GM12878 (cell line): ENCODE measurements at regions not wholly inside any gene's neighbourhood (a gene's known extent, or its start where the extent isn't known, plus 50 kb on each side); places are given as distances from the start of the nearest gene placed in this dataset.

Source experiments
- ATAC-seq: fragments of 200-7000 bp; cut with Tn5 transposase; 3 replicates; pipeline ENCODE4 v1.9.1; 2020; ENCODE audit warnings: mild to moderate bottlenecking, moderate library complexity
- BruUV-seq: library from RNA; stranded (reverse); fragments of 400-500 nt; replicated peaks from 2 replicates; lab custom pipeline; 2021; lab: Mats Ljungman, UMichigan
- CTCF ChIA-PET: fragments of 300-600 bp; sonication (Branson Sonifier 250); formaldehyde crosslinking; extraction: SDS; loops from one replicate; lab custom pipeline; 2021; ENCODE audit warnings: inconsistent platforms; lab: Yijun Ruan, JAX
- POLR2A ChIA-PET: fragments of 350-600 bp; formaldehyde crosslinking; extraction: SDS; loops from one replicate; lab custom pipeline; 2021; ENCODE audit warnings: inconsistent platforms; lab: Charles Lee
- RAD21 ChIA-PET: fragments of 300-600 bp; sonication (Branson Sonifier 250); formaldehyde crosslinking; loops from one replicate; lab custom pipeline; 2023; ENCODE audit warnings: antibody characterized with exemption; ENCODE audit not compliant: unreplicated experiment; lab: Charles Lee
- SMC1A ChIA-PET: fragments of 300-600 bp; sonication (Branson Sonifier 250); formaldehyde crosslinking; loops from one replicate; lab custom pipeline; 2023; ENCODE audit not compliant: unreplicated experiment, uncharacterized antibody; lab: Charles Lee
- DNase-seq: peaks from one replicate; pipeline ENCODE4 v3.0.0-alpha.2; 2011; ENCODE audit warnings: low read depth, low spot score
- FAIRE-seq: peaks from 3 replicates; lab custom pipeline; 2011; peaks lifted over from hg19 to GRCh38; lab: Jason Lieb, UNC
- H2AFZ ChIP-seq: 2 replicates; pipeline ENCODE4 v1.6.0; 2011; ENCODE audit warnings: low read depth, low read length, control low read depth; ENCODE audit not compliant: control insufficient read depth
- H3K27ac ChIP-seq: 2 replicates; pipeline ENCODE4 v1.5.1; 2011; ENCODE audit warnings: control low read depth; ENCODE audit not compliant: control insufficient read depth, insufficient read depth
- H3K27me3 ChIP-seq, 2 experiments: replicated peaks in 1 of 2; 2 replicates each; pipeline versions ENCODE4 v1.6.0 to v1.6.1; 2011; ENCODE audit warnings: low read length in 1 of 2; ENCODE audit not compliant: control insufficient read depth in 2 of 2, insufficient read depth in 2 of 2
- H3K36me3 ChIP-seq, 2 experiments: 2 replicates each; pipeline ENCODE4 v1.5.1; 2011; ENCODE audit warnings: low read length in 1 of 2; ENCODE audit not compliant: control insufficient read depth in 2 of 2, insufficient read depth in 2 of 2
- H3K4me1 ChIP-seq: 2 replicates; pipeline ENCODE4 v1.6.1; 2011; ENCODE audit warnings: mild to moderate bottlenecking, low read length, moderate library complexity, mixed read lengths; ENCODE audit not compliant: control insufficient read depth, insufficient read depth
- H3K4me2 ChIP-seq: 2 replicates; pipeline ENCODE4 v1.6.0; 2011; ENCODE audit warnings: control low read depth; ENCODE audit not compliant: control insufficient read depth, insufficient read depth
- H3K4me3 ChIP-seq: fragments of 200-600 bp; sonication (generic); 2 replicates; pipeline ENCODE4 v1.5.1; 2016
- H3K79me2 ChIP-seq: 2 replicates; pipeline ENCODE4 v1.6.0; 2011; ENCODE audit warnings: low read length; ENCODE audit not compliant: control insufficient read depth, insufficient read depth
- H3K9ac ChIP-seq: 2 replicates; pipeline ENCODE4 v1.8.0; 2011; ENCODE audit warnings: low read length, control low read depth, mixed read lengths; ENCODE audit not compliant: control insufficient read depth, insufficient read depth
- H3K9me3 ChIP-seq: replicated peaks from 3 replicates; pipeline ENCODE4 v1.5.1; 2011; ENCODE audit warnings: mild to moderate bottlenecking, low read length; ENCODE audit not compliant: control insufficient read depth, insufficient read depth
- H4K20me1 ChIP-seq: 2 replicates; pipeline ENCODE4 v1.6.0; 2011; ENCODE audit not compliant: control insufficient read depth, insufficient read depth
- ASH2L ChIP-seq: fragments of 300-600, 200-600 bp; sonication (generic); IDR thresholded peaks from 2 replicates; pipeline ENCODE4 v1.6.1; 2017; ENCODE audit warnings: low read depth, mild to moderate bottlenecking, borderline replicate concordance
- ATF7 ChIP-seq: fragments of 450-650 bp; IDR thresholded peaks from 2 replicates; pipeline ENCODE4 v1.6.1; 2016; ENCODE audit warnings: low read depth, mild to moderate bottlenecking
- BMI1 ChIP-seq: fragments of 450-650 bp; IDR thresholded peaks from 2 replicates; pipeline ENCODE4 v1.6.1; 2016; ENCODE audit warnings: mild to moderate bottlenecking, moderate library complexity, borderline replicate concordance
- CHD4 ChIP-seq: fragments of 200-600 bp; sonication (generic); IDR thresholded peaks from 2 replicates; pipeline ENCODE4 v1.6.1; 2016; ENCODE audit warnings: mild to moderate bottlenecking
- CREM ChIP-seq: IDR thresholded peaks from 2 replicates; pipeline ENCODE4 v1.6.1; 2014; ENCODE audit warnings: antibody characterized with exemption, low read depth
- FOS ChIP-seq: IDR thresholded peaks from 3 replicates; pipeline ENCODE4 v1.6.1; 2011; ENCODE audit warnings: borderline replicate concordance; ENCODE audit not compliant: insufficient read length; ENCODE audit errors: extremely low read depth
- KLF5 ChIP-seq: fragments of 450-650 bp; IDR thresholded peaks from 2 replicates; pipeline ENCODE4 v1.6.1; 2014; ENCODE audit warnings: mild to moderate bottlenecking; ENCODE audit not compliant: partially characterized antibody
- LARP7 ChIP-seq: fragments of 450-650 bp; IDR thresholded peaks from 2 replicates; pipeline ENCODE4 v1.6.1; 2017; ENCODE audit warnings: mild to moderate bottlenecking
- SKIL ChIP-seq: fragments of 450-650 bp; IDR thresholded peaks from 2 replicates; pipeline ENCODE4 v1.6.1; 2017; ENCODE audit warnings: mild to moderate bottlenecking, low read depth, inconsistent platforms; ENCODE audit not compliant: poor library complexity, severe bottlenecking
- SMAD1 ChIP-seq: fragments of 450-650 bp; IDR thresholded peaks from 2 replicates; pipeline ENCODE4 v1.6.1; 2018; ENCODE audit warnings: mild to moderate bottlenecking, low read depth; ENCODE audit not compliant: partially characterized antibody
- TCF3 ChIP-seq: IDR thresholded peaks from 2 replicates; pipeline ENCODE4 v1.6.1; 2012; ENCODE audit warnings: low read depth, mild to moderate bottlenecking, low read length, borderline replicate concordance; ENCODE audit not compliant: insufficient read depth
- ZNF687 ChIP-seq: fragments of 450-650 bp; IDR thresholded peaks from 2 replicates; pipeline ENCODE4 v1.6.1; 2017; ENCODE audit warnings: mild to moderate bottlenecking, moderate library complexity
- in situ Hi-C: fragments of 300-500 bp; cut with MboI; formaldehyde crosslinking; loops from 9 replicates; pipeline ENCODE4 v1.14.3; 2018; ENCODE audit warnings: mixed read lengths
- intact Hi-C: fragments of 100-400 bp; cut with micrococcal nuclease; formaldehyde crosslinking; loops from one replicate; pipeline ENCODE4 v1.14.2; 2022; ENCODE audit not compliant: unreplicated experiment
- TF ChIP-seq, protein P1 (sequence below): fragments of 450-650 bp; IDR thresholded peaks from 2 replicates; pipeline ENCODE4 v1.6.1; 2017; ENCODE audit warnings: mild to moderate bottlenecking
- TF ChIP-seq, protein P2 (sequence below): IDR thresholded peaks from 2 replicates; pipeline ENCODE4 v1.6.1; 2012; ENCODE audit warnings: mild to moderate bottlenecking, low read depth, low read length

- H3K36me3 ChIP-seq: no peaks in the 10 kb centered on the region
- RAD21 ChIA-PET: no interaction called here
- TF ChIP-seq, protein P1, sequence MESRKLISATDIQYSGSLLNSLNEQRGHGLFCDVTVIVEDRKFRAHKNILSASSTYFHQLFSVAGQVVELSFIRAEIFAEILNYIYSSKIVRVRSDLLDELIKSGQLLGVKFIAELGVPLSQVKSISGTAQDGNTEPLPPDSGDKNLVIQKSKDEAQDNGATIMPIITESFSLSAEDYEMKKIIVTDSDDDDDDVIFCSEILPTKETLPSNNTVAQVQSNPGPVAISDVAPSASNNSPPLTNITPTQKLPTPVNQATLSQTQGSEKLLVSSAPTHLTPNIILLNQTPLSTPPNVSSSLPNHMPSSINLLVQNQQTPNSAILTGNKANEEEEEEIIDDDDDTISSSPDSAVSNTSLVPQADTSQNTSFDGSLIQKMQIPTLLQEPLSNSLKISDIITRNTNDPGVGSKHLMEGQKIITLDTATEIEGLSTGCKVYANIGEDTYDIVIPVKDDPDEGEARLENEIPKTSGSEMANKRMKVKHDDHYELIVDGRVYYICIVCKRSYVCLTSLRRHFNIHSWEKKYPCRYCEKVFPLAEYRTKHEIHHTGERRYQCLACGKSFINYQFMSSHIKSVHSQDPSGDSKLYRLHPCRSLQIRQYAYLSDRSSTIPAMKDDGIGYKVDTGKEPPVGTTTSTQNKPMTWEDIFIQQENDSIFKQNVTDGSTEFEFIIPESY: no peak
- no peak for TF ChIP-seq FOS
- no peak for TF ChIP-seq CHD4
- TF ChIP-seq TCF3: no peak
- TF ChIP-seq, protein P2, sequence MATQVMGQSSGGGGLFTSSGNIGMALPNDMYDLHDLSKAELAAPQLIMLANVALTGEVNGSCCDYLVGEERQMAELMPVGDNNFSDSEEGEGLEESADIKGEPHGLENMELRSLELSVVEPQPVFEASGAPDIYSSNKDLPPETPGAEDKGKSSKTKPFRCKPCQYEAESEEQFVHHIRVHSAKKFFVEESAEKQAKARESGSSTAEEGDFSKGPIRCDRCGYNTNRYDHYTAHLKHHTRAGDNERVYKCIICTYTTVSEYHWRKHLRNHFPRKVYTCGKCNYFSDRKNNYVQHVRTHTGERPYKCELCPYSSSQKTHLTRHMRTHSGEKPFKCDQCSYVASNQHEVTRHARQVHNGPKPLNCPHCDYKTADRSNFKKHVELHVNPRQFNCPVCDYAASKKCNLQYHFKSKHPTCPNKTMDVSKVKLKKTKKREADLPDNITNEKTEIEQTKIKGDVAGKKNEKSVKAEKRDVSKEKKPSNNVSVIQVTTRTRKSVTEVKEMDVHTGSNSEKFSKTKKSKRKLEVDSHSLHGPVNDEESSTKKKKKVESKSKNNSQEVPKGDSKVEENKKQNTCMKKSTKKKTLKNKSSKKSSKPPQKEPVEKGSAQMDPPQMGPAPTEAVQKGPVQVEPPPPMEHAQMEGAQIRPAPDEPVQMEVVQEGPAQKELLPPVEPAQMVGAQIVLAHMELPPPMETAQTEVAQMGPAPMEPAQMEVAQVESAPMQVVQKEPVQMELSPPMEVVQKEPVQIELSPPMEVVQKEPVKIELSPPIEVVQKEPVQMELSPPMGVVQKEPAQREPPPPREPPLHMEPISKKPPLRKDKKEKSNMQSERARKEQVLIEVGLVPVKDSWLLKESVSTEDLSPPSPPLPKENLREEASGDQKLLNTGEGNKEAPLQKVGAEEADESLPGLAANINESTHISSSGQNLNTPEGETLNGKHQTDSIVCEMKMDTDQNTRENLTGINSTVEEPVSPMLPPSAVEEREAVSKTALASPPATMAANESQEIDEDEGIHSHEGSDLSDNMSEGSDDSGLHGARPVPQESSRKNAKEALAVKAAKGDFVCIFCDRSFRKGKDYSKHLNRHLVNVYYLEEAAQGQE: no peak
- no peak for TF ChIP-seq ZNF687
- TF ChIP-seq BMI1: no peak
- no peak for TF ChIP-seq LARP7
- no peak for TF ChIP-seq CREM
- TF ChIP-seq SMAD1: no peak
- no peak for TF ChIP-seq ATF7
- TF ChIP-seq ASH2L: no peak
- no peak for TF ChIP-seq KLF5
- no peak for TF ChIP-seq SKIL
Observed at GRCh38 chr6:101069191-101069795, 188.2 kb upstream of the ASCC3 start.

More at GRCh38 chr6:101069191-101069795, 188.2 kb upstream of the ASCC3 start:
- ATAC-seq (no peak), DNase-seq (no peak), FAIRE-seq (no peak)
- Histone ChIP-seq H4K20me1 (no peaks in the 10 kb centered on the region), H2AFZ (no peak overlapping the region), H3K9me3 (no peaks in the 10 kb centered on the region), H3K4me3 (no peak overlapping the region), H3K4me2 (no peak overlapping the region), H3K79me2 (no peaks in the 10 kb centered on the region), H3K27ac (no peak overlapping the region), H3K4me1 (no peaks in the 10 kb centered on the region), H3K9ac (no peak overlapping the region), H3K27me3 (no peaks in the 10 kb centered on the region)
- intact Hi-C loops: no loop called here
- BruUV-seq: no TSS peak
- CTCF ChIA-PET: no interaction called here
- SMC1A ChIA-PET: no interaction called here
- POLR2A ChIA-PET: no interaction called here
- in situ Hi-C loops: no loop called here
